GM10266 (cell line): ENCODE measurements at regions not wholly inside any gene's neighbourhood (a gene's known extent, or its start where the extent isn't known, plus 50 kb on each side); places are given as distances from the start of the nearest gene placed in this dataset.

Source experiments
- DNase-seq: peaks from one replicate; pipeline ENCODE4 v3.0.0; 2012; ENCODE audit errors: extremely low spot score
- TF ChIP-seq, protein P1 (sequence below): IDR thresholded peaks from 2 replicates; pipeline ENCODE4 v1.5.1; 2012; ENCODE audit warnings: mild to moderate bottlenecking, low read depth; ENCODE audit not compliant: control insufficient read depth, insufficient read depth; ENCODE audit errors: missing control alignments

DNA sequence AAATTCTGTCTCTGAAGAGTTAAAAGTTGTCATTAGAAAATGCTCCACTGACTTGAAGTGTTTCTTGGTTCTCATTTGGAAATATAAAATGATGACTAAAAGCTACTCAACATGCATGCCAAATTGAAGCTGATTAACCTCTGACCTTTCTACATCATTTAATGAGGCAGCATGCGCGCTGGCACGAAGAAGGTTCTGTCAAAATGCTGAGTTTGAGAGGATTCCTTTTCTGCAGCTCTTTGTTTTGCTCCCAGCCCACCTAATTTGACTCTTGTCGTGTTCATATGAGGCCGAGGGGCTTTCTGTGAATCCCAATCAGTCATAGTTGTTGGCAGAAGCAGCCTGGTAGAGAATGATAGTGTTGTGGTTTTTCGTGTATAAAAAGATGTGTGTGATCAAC, 153.4 kb downstream of the BRMS1L start:
- TF ChIP-seq, protein P1, sequence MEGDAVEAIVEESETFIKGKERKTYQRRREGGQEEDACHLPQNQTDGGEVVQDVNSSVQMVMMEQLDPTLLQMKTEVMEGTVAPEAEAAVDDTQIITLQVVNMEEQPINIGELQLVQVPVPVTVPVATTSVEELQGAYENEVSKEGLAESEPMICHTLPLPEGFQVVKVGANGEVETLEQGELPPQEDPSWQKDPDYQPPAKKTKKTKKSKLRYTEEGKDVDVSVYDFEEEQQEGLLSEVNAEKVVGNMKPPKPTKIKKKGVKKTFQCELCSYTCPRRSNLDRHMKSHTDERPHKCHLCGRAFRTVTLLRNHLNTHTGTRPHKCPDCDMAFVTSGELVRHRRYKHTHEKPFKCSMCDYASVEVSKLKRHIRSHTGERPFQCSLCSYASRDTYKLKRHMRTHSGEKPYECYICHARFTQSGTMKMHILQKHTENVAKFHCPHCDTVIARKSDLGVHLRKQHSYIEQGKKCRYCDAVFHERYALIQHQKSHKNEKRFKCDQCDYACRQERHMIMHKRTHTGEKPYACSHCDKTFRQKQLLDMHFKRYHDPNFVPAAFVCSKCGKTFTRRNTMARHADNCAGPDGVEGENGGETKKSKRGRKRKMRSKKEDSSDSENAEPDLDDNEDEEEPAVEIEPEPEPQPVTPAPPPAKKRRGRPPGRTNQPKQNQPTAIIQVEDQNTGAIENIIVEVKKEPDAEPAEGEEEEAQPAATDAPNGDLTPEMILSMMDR: no peak
- DNase-seq: no peak

DNA sequence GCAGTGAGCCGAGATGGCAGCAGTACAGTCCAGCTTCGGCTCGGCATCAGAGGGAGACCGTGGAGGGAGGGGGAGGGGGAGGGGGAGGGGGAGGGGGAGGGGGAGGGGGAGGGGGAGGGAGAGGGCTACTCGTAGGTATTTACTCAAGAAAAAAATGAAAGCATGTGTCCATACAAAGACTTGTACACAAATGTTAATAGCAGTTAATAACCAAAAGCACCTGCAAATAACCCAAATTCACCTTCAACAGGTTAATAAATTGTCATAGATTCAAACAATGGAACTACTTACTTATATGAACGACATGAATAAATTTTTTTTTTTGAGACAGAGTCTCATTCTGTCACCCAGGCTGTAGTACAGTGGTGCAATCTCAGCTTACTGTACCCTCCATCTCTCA, 152.4 kb downstream of the BRMS1L start:
- no peak for DNase-seq
- TF ChIP-seq, protein P1: no peak

DNA sequence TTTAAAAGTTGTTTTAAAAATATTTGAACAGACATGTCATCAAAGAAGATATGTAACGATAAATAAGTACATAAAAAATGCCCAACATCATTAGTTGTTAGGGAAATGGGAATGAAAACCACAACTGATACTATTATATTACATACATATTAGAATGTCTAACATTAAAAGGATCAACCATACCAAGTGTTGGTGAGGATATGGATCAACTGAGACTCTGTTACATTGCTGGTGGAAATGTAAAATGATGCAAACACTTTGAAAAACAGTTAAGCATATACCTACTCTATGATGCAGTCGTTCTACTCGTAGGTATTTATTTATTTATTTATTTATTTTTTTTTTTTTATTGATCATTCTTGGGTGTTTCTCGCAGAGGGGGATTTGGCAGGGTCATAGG, 149.7 kb downstream of the BRMS1L start:
- TF ChIP-seq, protein P1: no peak

DNA sequence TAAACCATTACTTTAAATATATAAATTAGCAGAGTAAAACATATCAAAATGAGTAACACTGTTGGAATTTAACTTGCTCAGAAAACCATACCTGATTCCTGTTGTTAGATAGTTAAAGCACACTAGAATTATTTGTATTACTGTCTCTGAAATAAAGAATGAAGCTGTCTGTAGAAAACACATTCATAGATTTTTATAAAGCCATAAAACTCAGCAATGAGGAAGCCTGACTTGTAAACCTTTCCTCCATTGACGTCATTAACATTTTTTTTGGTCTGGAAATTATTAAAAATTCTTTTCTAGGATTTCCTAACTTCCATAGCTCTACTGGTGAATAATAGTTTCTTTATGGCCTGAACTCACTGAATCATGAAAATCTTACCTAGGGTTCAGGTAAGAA, 147.6 kb downstream of the BRMS1L start:
- no peak for DNase-seq
- TF ChIP-seq, protein P1: no peak

More for the DNA sequence above, 149.7 kb downstream of the BRMS1L start:
- no peak for DNase-seq

DNA sequence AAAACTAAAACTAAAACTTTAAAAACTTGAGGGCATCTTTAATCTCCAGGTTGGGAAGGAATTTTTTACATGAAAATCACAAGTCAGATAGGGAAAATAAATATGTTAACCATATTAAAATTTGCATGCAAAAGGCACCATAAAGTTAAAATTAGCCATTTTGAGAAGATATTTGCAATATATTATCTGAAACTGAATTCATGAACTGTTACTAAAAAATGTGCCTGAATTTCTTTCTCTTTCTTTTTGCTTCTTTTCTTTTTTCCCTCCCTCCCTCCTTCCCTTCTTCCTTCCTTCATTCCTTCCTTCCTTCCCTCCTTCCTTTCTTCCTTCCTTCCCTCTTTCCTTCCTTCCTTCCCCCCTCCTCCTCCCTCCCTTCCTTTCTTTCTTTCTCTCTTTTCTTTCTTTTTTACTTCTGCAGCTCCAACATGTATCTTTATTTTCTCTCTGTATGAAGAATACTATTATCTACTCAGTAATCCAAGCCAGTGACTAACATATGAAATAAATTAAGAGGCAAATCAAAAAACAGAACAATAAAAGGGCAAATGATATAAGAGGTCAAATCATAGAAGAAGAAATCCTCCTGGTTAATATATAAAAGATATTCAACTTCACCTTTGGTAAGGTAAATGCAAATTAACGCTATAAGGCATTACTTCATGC, 146.0 kb downstream of the BRMS1L start:
- TF ChIP-seq, protein P1: no peak

DNA sequence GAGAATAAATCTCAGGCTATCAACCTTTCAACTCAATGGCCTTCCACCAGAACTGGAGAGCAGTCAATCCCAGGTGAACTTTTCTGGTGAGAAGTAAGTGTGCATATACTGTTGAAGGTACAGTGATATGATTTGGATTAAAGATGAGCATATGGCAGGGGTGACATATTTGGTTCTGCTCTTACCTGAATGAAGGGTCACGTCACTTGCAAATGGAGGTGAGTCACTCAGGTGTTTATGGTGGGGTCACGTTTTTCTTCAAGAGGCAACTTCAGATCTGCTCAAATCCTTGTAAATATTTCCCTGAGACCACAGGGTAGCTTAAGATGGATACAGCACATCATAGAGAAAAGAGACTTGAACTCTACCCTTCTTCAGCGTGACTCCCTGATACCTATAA, 143.2 kb downstream of the BRMS1L start:
- DNase-seq: no peak
- TF ChIP-seq, protein P1: no peak

More for the DNA sequence above, 146.0 kb downstream of the BRMS1L start:
- DNase-seq: no peak

DNA sequence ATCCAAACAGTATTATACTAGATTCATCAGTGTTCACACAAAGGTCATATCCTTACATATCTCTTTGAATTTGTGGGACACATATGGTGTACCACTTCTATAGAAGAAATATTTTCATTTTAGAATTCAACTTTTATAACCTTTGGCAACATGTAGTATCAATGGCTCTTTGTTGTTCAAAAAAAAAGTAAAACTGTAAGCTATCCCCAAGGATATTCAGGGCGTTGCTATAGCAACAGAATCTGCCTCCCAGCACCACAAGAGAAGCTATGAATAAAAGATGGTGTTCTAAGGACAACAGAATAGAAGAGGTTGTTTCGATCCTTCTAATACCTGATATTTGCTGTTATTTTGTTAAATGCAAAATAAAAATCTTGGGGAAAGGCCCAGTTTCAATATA, 139.3 kb downstream of the BRMS1L start:
- TF ChIP-seq, protein P1: no peak
- no peak for DNase-seq
